Daoy (cell line): ENCODE measurements at regions not wholly inside any gene's neighbourhood (a gene's known extent, or its start where the extent isn't known, plus 50 kb on each side); places are given as distances from the start of the nearest gene placed in this dataset.
"Not testable (repeated sequence)": the region's sequence is repeated elsewhere in the genome, so short reads cannot be mapped to it uniquely, and the experiment has no call there.

Source experiments
- DNase-seq: peaks from one replicate; pipeline ENCODE4 v3.0.0-alpha.2; 2015; ENCODE audit warnings: low read depth

- no peak for DNase-seq
These were observed 158.6 kb downstream of the SAMD5 start for GRCh38 chr6:147667082-147667481.

GRCh38 chr6:147674099-147674498 is 165.6 kb downstream of the SAMD5 start:
- no peak for DNase-seq

GRCh38 chr6:147674794-147675193 is 166.3 kb downstream of the SAMD5 start:
- no peak for DNase-seq

- DNase-seq: peak; percentile 64
These were observed 166.8 kb downstream of the SAMD5 start for GRCh38 chr6:147675281-147675680.

GRCh38 chr6:147676495-147677199 is 168.2 kb downstream of the SAMD5 start:
- peak; percentile 22 for DNase-seq

- DNase-seq: no peak
These were observed 169.2 kb downstream of the SAMD5 start for GRCh38 chr6:147677647-147678046.

GRCh38 chr6:147678253-147678652 is 169.8 kb downstream of the SAMD5 start:
- DNase-seq: no peak

- DNase-seq: no peak
These were observed 176.4 kb downstream of the SAMD5 start for GRCh38 chr6:147684906-147685305.

- DNase-seq: no peak
These were observed 180.9 kb downstream of the SAMD5 start for GRCh38 chr6:147689398-147689797.

- DNase-seq: no peak
These were observed 183.0 kb downstream of the SAMD5 start for GRCh38 chr6:147691446-147691845.

- no peak for DNase-seq
These were observed 184.7 kb downstream of the SAMD5 start for GRCh38 chr6:147693181-147693580.

- DNase-seq: not testable (repeated sequence)
These were observed 186.1 kb downstream of the SAMD5 start for GRCh38 chr6:147694556-147694955.

- no peak for DNase-seq
These were observed 187.3 kb downstream of the SAMD5 start for GRCh38 chr6:147695819-147696218.

GRCh38 chr6:147699140-147699539 is 190.7 kb downstream of the SAMD5 start:
- no peak for DNase-seq

- DNase-seq: peak; percentile 73
These were observed 191.1 kb downstream of the SAMD5 start for GRCh38 chr6:147699637-147700036.

- no peak for DNase-seq
These were observed 192.1 kb downstream of the SAMD5 start for GRCh38 chr6:147700436-147701209.

GRCh38 chr6:147704691-147705090 is 196.2 kb downstream of the SAMD5 start:
- no peak for DNase-seq

GRCh38 chr6:147707524-147707923 is 199.0 kb downstream of the SAMD5 start:
- no peak for DNase-seq

GRCh38 chr6:147708170-147708569 is 199.7 kb downstream of the SAMD5 start:
- DNase-seq: no peak

- peak; percentile 62 for DNase-seq
These were observed 201.1 kb downstream of the SAMD5 start for GRCh38 chr6:147709396-147710272.

- DNase-seq: no peak
These were observed 202.4 kb downstream of the SAMD5 start for GRCh38 chr6:147710890-147711289.

- no peak for DNase-seq
These were observed 203.0 kb downstream of the SAMD5 start for GRCh38 chr6:147711476-147711875.
